ENCODE measurements at regions not wholly inside any gene's neighbourhood (a gene's known extent, or its start where the extent isn't known, plus 50 kb on each side); places are given as distances from the start of the nearest gene placed in this dataset.

GRCh38 chr13:84417416-84417815, 535.1 kb upstream of the SLITRK1 start (continued):
- TF ChIP-seq REST (IDR thresholded peaks at IDR 0.05; ENCODE audit: unreplicated experiment) = no peak
- TF ChIP-seq POLR2AphosphoS5 (IDR thresholded peaks at IDR 0.05; ENCODE audit: low read depth) = no peak
- TF ChIP-seq JUNB (IDR thresholded peaks at IDR 0.05; ENCODE audit: unreplicated experiment) = no peak
- no peak for TF ChIP-seq ETS1 (IDR thresholded peaks at IDR 0.05)
- no peak for TF ChIP-seq ZNF114 (CRISPR knock-in tag; IDR thresholded peaks at IDR 0.05)
- no peak for TF ChIP-seq STAT1 (IDR thresholded peaks at IDR 0.05; ENCODE audit: unreplicated experiment)
- TF ChIP-seq NANOG (IDR thresholded peaks at IDR 0.05; ENCODE audit: borderline replicate concordance) = no peak

- Mint-ChIP-seq H3K4me1 (no peaks in the 10 kb centered on the region), H3K27me3 (ENCODE audit: insufficient read depth, low read depth, poor library complexity) (no peaks in the 10 kb centered on the region), H3K4me3 (no peak overlapping the region), H3K9me3 (no peaks in the 10 kb centered on the region; the same call in 2 of the 3 replicates), H3K36me3 (ENCODE audit: low read depth) (no peaks in the 10 kb centered on the region; the same call in 2 of the 3 replicates), H3K27ac (no peak overlapping the region)
- Histone ChIP-seq H3K27ac (ENCODE audit: low read depth) (no peak overlapping the region), H3K36me3 (ENCODE audit: insufficient read depth) (no peaks in the 10 kb centered on the region), H3K79me2 (replicated peaks; ENCODE audit: insufficient read depth) (no peaks in the 10 kb centered on the region), H3K9me2 (ENCODE audit: insufficient read depth) (no peaks in the 10 kb centered on the region), H3K4me3 (no peak overlapping the region), H3K4me2 (no peak overlapping the region), H2AFZ (no peak overlapping the region), H3K4me1 (ENCODE audit: insufficient read depth) (no peaks in the 10 kb centered on the region), H4K20me1 (replicated peaks; ENCODE audit: insufficient read depth) (no peaks in the 10 kb centered on the region), H3F3A (replicated peaks; ENCODE audit: low read depth) (no peaks in the 10 kb centered on the region), H3K27me3 (ENCODE audit: insufficient read depth) (no peaks in the 10 kb centered on the region)
- no peak for ATAC-seq
- DNase-seq (ENCODE audit: low spot score) = no peak
- TF ChIP-seq ETS1 (IDR thresholded peaks at IDR 0.05) (no peak), CTCF (conservative IDR thresholded peaks at IDR 0.05; ENCODE audit: low read depth in 2 of 2) (no peak), POLR2AphosphoS5 (IDR thresholded peaks at IDR 0.05; ENCODE audit: low read depth) (no peak), ZNF462 (CRISPR knock-in tag; IDR thresholded peaks at IDR 0.05) (no peak), EZH2 (IDR thresholded peaks at IDR 0.05; ENCODE audit: low read depth, unreplicated experiment) (no peak), ZNF114 (CRISPR knock-in tag; IDR thresholded peaks at IDR 0.05) (no peak), EZH2phosphoT487 (IDR thresholded peaks at IDR 0.05; ENCODE audit: unreplicated experiment) (no peak), CREB1 (CRISPR knock-in tag; IDR thresholded peaks at IDR 0.05; ENCODE audit: low read depth) (no peak)
Measured at GRCh38 chr13:84413016-84413415, 530.7 kb upstream of the SLITRK1 start.
